SH-SY5Y (cell line): ENCODE measurements at regions not wholly inside any gene's neighbourhood (a gene's known extent, or its start where the extent isn't known, plus 50 kb on each side); places are given as distances from the start of the nearest gene placed in this dataset.

ENCODE experiments used
- GATA2 ChIP-seq: IDR thresholded peaks from 2 replicates; pipeline ENCODE4 v1.6.1; 2011; ENCODE audit warnings: mild to moderate bottlenecking, low read depth, low read length
- GATA3 ChIP-seq: IDR thresholded peaks from 2 replicates; pipeline ENCODE4 v1.6.1; 2011; ENCODE audit warnings: low read depth, mild to moderate bottlenecking, low read length, moderate library complexity

DNA sequence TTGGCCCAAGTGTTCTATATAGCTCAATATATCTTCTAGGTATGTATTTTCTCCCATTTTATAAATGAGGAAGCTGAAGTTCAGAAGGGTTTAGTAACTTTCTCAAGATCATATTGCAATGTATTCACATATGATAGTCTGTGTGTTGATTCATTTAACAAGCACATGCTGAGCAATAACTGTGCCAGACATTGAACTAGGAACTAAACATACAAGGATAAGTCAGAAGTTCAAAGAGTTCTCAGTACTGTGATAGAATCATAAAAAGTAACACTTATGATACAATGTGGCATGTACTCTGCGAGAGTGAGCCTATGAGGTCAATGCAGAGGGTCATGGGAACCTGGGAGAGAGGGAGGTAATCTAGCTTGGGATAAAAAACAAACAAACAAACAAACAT lies 1082.2 kb upstream of the TENM4 start:
- no peak for TF ChIP-seq GATA3
- TF ChIP-seq GATA2, result no peak
